Activated B cell treated with CpG ODN at 0.5 μM for 24 hours (primary cell): ENCODE measurements at regions not wholly inside any gene's neighbourhood (a gene's known extent, or its start where the extent isn't known, plus 50 kb on each side); places are given as distances from the start of the nearest gene placed in this dataset.

ENCODE experiments used
- ATAC-seq: fragments of 200-7000 bp; cut with Tn5 transposase; one replicate; pipeline ENCODE4 v1.10.0; 2021; ENCODE audit warnings: low read depth, mild to moderate bottlenecking, moderate library complexity
- CTCF ChIA-PET: fragments of 350-600 bp; sonication (Branson Sonifier 250); formaldehyde crosslinking; loops from one replicate; lab custom pipeline; 2021; ENCODE audit warnings: antibody characterized with exemption; lab: Charles Lee
- POLR2A ChIA-PET: fragments of 350-600 bp; sonication (Branson Sonifier 250); formaldehyde crosslinking; loops from one replicate; lab custom pipeline; 2021; ENCODE audit warnings: antibody characterized with exemption; lab: Charles Lee
- DNase-seq: peaks from one replicate; pipeline ENCODE4 v3.0.0; 2022
- H3K27ac Mint-ChIP-seq: one replicate; pipeline ENCODE4 v1.8.0; 2020; ENCODE audit warnings: mixed read lengths
- H3K27me3 Mint-ChIP-seq: one replicate; pipeline ENCODE4 v1.8.0; 2021; ENCODE audit warnings: mixed read lengths
- H3K36me3 Mint-ChIP-seq: one replicate; pipeline ENCODE4 v1.8.0; 2021; ENCODE audit warnings: low read depth, mixed read lengths
- H3K4me1 Mint-ChIP-seq: one replicate; pipeline ENCODE4 v1.8.0; 2021; ENCODE audit warnings: mixed read lengths
- H3K4me3 Mint-ChIP-seq: one replicate; pipeline ENCODE4 v1.8.0; 2020; ENCODE audit warnings: mild to moderate bottlenecking, mixed read lengths
- H3K9me3 Mint-ChIP-seq: one replicate; pipeline ENCODE4 v1.8.0; 2020; ENCODE audit warnings: mixed read lengths
- CTCF ChIP-seq: fragments of 200-600 bp; IDR thresholded peaks from one replicate; pipeline ENCODE4 v1.8.0; 2022; ENCODE audit warnings: antibody characterized with exemption, mild to moderate bottlenecking
- intact Hi-C: fragments of 100-400 bp; cut with micrococcal nuclease; formaldehyde crosslinking; loops from one replicate; pipeline ENCODE4 v1.15.1; 2024

- no peak overlapping the region for H3K4me3 Mint-ChIP-seq
- H3K4me1 Mint-ChIP-seq = peaks cover 6% of the 10 kb centered on the region
- no peak for TF ChIP-seq CTCF
- ChIA-PET CTCF (no interaction called here), POLR2A (no interaction called here)
- DNase-seq = no peak
- H3K36me3 Mint-ChIP-seq = peaks cover 4% of the 10 kb centered on the region
- H3K27ac Mint-ChIP-seq = no peak overlapping the region
- H3K9me3 Mint-ChIP-seq = no peaks in the 10 kb centered on the region
- peaks cover 2% of the 10 kb centered on the region for H3K27me3 Mint-ChIP-seq
- intact Hi-C loops = no loop called here
- no peak for ATAC-seq
Observed at GRCh38 chrX:51798701-51799100, 55.5 kb downstream of the GSPT2 start.

GRCh38 chrX:51802917-51803688, 59.9 kb downstream of the GSPT2 start:
- Mint-ChIP-seq H3K27me3 (no peaks in the 10 kb centered on the region), H3K27ac (peak overlapping the region; percentile 92), H3K4me1 (peaks cover 15% of the 10 kb centered on the region), H3K9me3 (no peaks in the 10 kb centered on the region), H3K4me3 (peak overlapping the region; percentile 94), H3K36me3 (peaks cover 19% of the 10 kb centered on the region)
- DNase-seq = peak; percentile 19
- no peak for TF ChIP-seq CTCF
- ChIA-PET CTCF (interaction anchor here (0.7 kb wide), 1 partner anchor 11 kb away, joined by 3 read pairs; no protein-coding TSS in a partner anchor), POLR2A (no interaction called here)
- intact Hi-C loops = loop anchor here (1.0 to 5.0 kb wide), 6 partner anchors 60 to 458 kb away; partner anchors contain the start of gene GSPT2
- peak; percentile 84 for ATAC-seq

GRCh38 chrX:51803833-51804232, 60.6 kb downstream of the GSPT2 start:
- Mint-ChIP-seq H3K9me3 (no peaks in the 10 kb centered on the region), H3K36me3 (peaks cover 19% of the 10 kb centered on the region), H3K27me3 (no peaks in the 10 kb centered on the region), H3K27ac (no peak overlapping the region), H3K4me1 (peaks cover 15% of the 10 kb centered on the region), H3K4me3 (peak overlapping the region; percentile 46)
- ChIA-PET POLR2A (no interaction called here), CTCF (no interaction called here)
- ATAC-seq (no peak), DNase-seq (no peak)
- intact Hi-C loops = loop anchor here (1.0 to 5.0 kb wide), 6 partner anchors 61 to 457 kb away; partner anchors contain the start of gene GSPT2
- TF ChIP-seq CTCF = no peak

- CTCF ChIA-PET = no interaction called here
- no peak for TF ChIP-seq CTCF
- ATAC-seq = no peak
- no peak overlapping the region for H3K27ac Mint-ChIP-seq
- intact Hi-C loops = loop anchor here (5.0 kb wide), 1 partner anchor 317 kb away; no protein-coding TSS in a partner anchor
- no peaks in the 10 kb centered on the region for H3K27me3 Mint-ChIP-seq
- H3K36me3 Mint-ChIP-seq = peaks cover 19% of the 10 kb centered on the region
- H3K4me1 Mint-ChIP-seq = peaks cover 15% of the 10 kb centered on the region
- no peak for DNase-seq
- no peaks in the 10 kb centered on the region for H3K9me3 Mint-ChIP-seq
- POLR2A ChIA-PET = no interaction called here
- no peak overlapping the region for H3K4me3 Mint-ChIP-seq
Observed at GRCh38 chrX:51804741-51805140, 61.5 kb downstream of the GSPT2 start.

- peaks cover 14% of the 10 kb centered on the region for H3K36me3 Mint-ChIP-seq
- peaks cover 8% of the 10 kb centered on the region for H3K4me1 Mint-ChIP-seq
- CTCF ChIA-PET = interaction anchor here (1.4 kb wide), 1 partner anchor 11 kb away, joined by 3 read pairs; no protein-coding TSS in a partner anchor
- H3K9me3 Mint-ChIP-seq = no peaks in the 10 kb centered on the region
- H3K27ac Mint-ChIP-seq = no peak overlapping the region
- H3K27me3 Mint-ChIP-seq = no peaks in the 10 kb centered on the region
- H3K4me3 Mint-ChIP-seq = no peak overlapping the region
- TF ChIP-seq CTCF = no peak
- POLR2A ChIA-PET = no interaction called here
- intact Hi-C loops = no loop called here
- DNase-seq (no peak), ATAC-seq (no peak)
Observed at GRCh38 chrX:51813886-51814460, 70.7 kb downstream of the GSPT2 start.
